NK-92 (cell line): ENCODE measurements at regions not wholly inside any gene's neighbourhood (a gene's known extent, or its start where the extent isn't known, plus 50 kb on each side); places are given as distances from the start of the nearest gene placed in this dataset.

Experiments used
- DNase-seq: peaks from one replicate; lab custom pipeline; 2025; ENCODE audit not compliant: unreplicated experiment; lab: John Stamatoyannopoulos, UW

DNA sequence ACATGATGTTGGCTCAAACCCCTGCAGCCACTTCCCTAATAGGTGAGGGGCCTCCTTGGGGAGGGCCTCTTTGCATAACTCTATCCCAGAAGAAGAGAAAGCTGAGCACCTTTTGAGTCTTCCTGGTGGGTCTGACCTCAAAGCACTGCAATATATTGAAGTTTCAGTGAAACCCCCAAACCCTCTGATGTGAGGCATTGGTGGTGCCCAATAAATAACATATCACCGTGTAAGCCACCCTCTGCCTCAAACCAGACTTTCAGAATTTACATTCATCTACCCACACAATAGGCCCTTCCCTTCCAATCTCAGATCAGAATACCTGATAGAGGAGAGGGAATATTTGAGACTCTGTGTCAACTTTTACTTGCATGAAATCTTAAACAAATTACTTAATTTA is 142.8 kb upstream of the STK17B start:
- DNase-seq: no peak

GRCh38 chr2:196314780-196315179 is 143.4 kb upstream of the STK17B start:
- DNase-seq: no peak

GRCh38 chr2:196315388-196316049 is 144.1 kb upstream of the STK17B start:
- no peak for DNase-seq

DNA sequence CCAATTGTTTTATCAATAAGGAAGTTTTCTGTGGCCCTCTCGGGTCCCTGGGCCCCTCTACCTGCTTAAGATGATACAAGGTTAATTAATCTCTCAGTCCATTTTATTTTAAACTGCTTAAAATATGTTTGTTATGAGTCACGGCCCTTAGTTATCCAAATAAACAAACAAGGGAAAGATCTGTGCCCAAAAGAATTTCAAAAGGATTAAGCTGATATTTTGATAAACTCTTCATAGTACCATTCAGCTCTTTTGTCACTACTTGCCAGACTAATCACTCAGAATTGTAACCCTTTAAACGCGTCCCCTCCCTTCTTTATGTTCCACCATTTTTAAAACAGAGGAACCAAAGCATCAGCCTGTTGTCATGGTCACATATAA is 144.7 kb upstream of the STK17B start:
- DNase-seq: no peak

GRCh38 chr2:196318517-196319377 is 147.4 kb upstream of the STK17B start:
- no peak for DNase-seq

- no peak for DNase-seq
Observed at GRCh38 chr2:196322973-196323810, 151.8 kb upstream of the STK17B start.

DNA sequence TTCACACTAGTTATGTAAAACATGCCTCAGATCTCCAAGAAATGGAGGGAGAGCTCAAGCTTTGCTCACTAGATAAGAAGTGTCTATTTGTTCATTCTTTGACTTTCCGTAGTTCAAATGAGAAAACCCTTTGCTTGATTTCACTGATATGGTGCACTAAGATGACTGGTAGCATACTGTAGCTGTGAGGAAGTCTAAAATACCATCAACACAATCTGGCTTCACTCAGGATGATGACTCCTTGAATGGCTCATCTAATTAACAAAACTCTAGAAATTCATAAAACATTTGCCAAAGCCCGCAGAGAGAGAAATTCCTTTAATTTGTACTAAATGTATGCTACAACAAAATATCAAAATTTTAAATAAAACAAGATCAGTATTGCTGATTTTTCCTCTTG is 152.8 kb upstream of the STK17B start:
- DNase-seq: no peak

- no peak for DNase-seq
Observed at GRCh38 chr2:196328088-196328680, 156.8 kb upstream of the STK17B start.

DNA sequence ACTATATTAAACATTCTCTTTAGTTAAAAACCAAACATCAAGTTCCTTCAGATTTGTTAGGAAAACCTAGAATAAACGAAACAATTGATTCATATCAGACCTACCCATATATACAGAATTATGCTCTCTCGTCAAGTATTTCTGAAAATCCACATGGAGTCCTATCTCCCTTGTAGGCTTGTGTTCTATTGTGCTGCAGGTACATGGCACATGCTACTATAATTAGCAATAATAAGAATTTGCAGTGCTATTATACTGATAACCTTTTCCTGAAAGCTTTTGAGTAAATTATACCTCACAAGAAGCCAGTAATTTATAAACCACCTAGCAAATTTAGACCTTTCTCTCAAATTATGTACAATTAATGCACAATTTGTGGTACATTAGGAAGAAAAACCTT is 158.6 kb upstream of the STK17B start:
- no peak for DNase-seq

DNA sequence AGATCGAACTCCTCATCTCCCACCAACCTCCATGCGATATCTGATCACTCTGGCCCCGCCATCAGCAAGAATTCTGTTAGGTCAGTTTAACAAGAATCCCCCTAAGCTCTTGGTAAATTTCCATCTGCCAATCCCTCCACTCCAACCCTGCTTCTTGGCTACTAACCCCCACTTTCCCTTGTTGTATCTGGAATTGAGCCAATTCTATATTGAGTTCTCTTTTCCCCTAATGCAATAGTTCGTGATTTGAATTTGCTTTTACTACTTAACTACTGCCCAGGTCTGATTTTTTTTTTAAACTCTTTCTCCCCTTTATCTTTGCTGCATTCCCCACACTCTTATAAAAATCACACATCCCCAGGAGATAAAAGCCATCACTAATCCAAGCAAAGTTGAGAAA is 159.3 kb upstream of the STK17B start:
- DNase-seq: no peak

- no peak for DNase-seq
Observed at GRCh38 chr2:196331143-196331542, 159.8 kb upstream of the STK17B start.

DNA sequence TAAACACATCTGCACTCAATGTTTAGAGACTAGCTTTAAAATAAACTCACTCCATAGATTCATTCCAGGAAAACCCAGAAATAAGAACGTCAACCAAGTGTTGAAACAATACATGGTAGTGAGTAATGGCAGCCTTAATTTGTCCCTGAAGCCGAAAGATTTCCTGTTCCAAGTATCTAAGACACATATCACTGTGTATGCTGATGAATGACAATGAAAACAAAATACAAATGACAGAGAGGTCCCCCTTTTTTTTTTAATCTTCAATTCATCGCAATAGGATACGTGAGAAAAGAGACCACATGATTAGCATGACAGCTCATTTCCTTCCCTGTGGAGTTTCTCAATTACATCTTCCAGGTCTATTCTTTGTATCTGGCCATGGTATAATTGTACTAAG is 160.5 kb upstream of the STK17B start:
- no peak for DNase-seq

- no peak for DNase-seq
Observed at GRCh38 chr2:196333397-196333796, 162.0 kb upstream of the STK17B start.

- DNase-seq: no peak
Observed at GRCh38 chr2:196334710-196335109, 163.3 kb upstream of the STK17B start.

- DNase-seq: no peak
Observed at GRCh38 chr2:196335221-196335634, 163.8 kb upstream of the STK17B start.

GRCh38 chr2:196336207-196336606 is 164.8 kb upstream of the STK17B start:
- no peak for DNase-seq

DNA sequence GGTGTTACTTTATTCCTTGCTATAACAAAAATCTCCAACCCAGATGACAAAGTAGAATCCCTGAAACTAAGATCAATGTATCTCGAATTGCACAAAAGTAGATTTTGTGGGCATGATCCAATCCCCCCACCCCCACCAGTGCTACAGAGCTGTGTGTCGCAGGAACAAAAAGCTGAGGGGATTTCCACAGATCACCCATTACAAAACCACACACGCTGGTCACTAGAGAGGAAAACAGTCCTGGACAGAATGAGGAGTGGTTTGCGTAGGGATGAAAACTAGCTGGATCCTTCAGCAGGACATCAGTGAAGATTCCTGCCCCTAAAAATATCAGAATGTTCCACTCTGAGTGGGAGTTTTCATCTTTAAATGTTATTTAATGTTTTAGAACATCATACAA is 165.3 kb upstream of the STK17B start:
- DNase-seq: no peak

DNA sequence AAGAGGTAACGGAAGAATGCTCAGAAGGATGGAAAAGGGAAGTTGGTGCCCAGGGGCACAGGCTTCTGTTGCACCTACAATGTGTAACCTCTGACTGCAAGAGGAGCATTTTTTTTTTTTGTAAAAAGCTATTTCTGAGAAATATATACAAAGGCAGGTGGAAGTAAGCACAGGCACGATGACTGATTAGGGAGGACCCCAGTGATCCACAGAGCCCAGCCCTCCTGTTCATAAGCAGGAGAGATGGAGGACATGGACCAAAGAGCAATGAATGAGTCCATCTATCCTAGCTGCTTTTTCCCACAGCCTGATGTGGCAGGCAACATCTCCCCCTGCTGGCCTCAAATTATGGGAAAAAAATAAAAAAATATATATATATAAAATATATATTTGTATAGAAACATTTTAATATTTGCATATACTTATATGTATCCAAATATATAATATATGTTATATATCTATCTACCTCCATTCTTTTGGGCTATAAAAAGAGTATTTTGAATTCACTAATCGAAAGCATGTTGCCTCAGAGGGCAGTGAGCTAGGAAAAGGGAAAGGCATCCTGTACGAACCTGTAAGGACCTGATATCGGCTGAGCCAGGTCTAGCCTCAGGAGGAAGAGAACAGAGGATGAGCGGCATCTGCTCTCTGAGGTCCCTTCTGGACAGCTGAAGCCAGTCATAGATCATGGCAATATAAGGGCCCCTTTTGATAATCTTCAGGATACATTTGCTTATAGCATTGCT is 166.0 kb upstream of the STK17B start:
- no peak for DNase-seq

DNA sequence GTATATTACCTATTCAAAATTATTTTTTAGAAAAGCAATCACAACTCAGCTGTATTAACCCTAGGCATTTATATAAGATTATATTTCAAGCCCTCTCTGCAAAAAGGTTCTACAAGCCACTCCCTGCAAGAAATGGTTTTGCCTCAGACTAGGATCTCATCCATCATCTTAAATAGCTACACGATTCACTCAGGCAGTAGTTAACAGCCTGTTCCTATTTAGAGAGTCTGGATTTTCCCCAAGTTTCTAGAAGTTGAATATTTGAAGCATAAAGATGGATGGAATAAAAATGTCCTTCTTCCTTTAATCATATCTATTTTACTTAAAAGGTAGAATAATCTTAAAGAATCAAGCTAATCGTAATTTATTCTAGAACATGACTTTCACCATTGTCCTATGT is 167.1 kb upstream of the STK17B start:
- no peak for DNase-seq

- no peak for DNase-seq
Observed at GRCh38 chr2:196341277-196341841, 170.0 kb upstream of the STK17B start.
